ENCODE measurements at regions not wholly inside any gene's neighbourhood (a gene's known extent, or its start where the extent isn't known, plus 50 kb on each side); places are given as distances from the start of the nearest gene placed in this dataset.

GRCh38 chr11:134517621-134518293, 105.7 kb upstream of the B3GAT1 start:
- Histone ChIP-seq H3K4me3 (ENCODE audit: extremely low read depth in 1 of 4, insufficient read depth in 2 of 4, low read depth in 3 of 4, low read length in 4 of 4) (no peak overlapping the region), H3K4me2 (ENCODE audit: insufficient read depth in 1 of 2, low read depth in 2 of 2, low read length in 2 of 2) (no peak overlapping the region), H3K27ac (ENCODE audit: low read depth, low read length) (no peak overlapping the region), H3K23me2 (ENCODE audit: low read depth, low read length) (peaks cover 4% of the 10 kb centered on the region; the same call in 1 of the 2 replicates), H2BK15ac (ENCODE audit: low read length) (no peak overlapping the region), H3K4me1 (replicated peaks in 1 of 4; ENCODE audit: control insufficient read depth in 3 of 4, insufficient read depth in 4 of 4, low read length in 3 of 4) (peaks cover 0 to 3% (median 0%) of the 10 kb centered on the region in 4 experiments; a peak in 2 of 7 replicates), H2BK5ac (ENCODE audit: low read depth, low read length) (no peak overlapping the region), H4K20me1 (replicated peaks in 1 of 2; ENCODE audit: control insufficient read depth in 1 of 2, insufficient read depth in 2 of 2, low read length in 2 of 2) (peaks cover 0 to 5% of the 10 kb centered on the region in 2 experiments), H3K14ac (ENCODE audit: insufficient read length) (no peak overlapping the region), H3K4ac (replicated peaks; ENCODE audit: insufficient read length, low read depth, low read length) (no peak overlapping the region), H2BK120ac (replicated peaks; ENCODE audit: low read depth, low read length) (no peak overlapping the region), H3K18ac (ENCODE audit: extremely low read depth, low read length) (no peak overlapping the region), H3K9ac (replicated peaks in 1 of 4; ENCODE audit: extremely low read depth in 1 of 4, low read depth in 3 of 4, low read length in 3 of 4) (no peak overlapping the region), H3K79me1 (ENCODE audit: low read depth, low read length) (no peaks in the 10 kb centered on the region), H2AK5ac (ENCODE audit: low read depth, low read length) (no peak overlapping the region), H4K91ac (replicated peaks; ENCODE audit: insufficient read length, low read length) (no peak overlapping the region), H3K56ac (replicated peaks; ENCODE audit: insufficient read length, low read depth, low read length) (no peak overlapping the region), H3K27me3 (replicated peaks in 1 of 4; ENCODE audit: control insufficient read depth in 3 of 4, extremely low read depth in 1 of 4, insufficient read depth in 3 of 4, low read length in 3 of 4) (peaks cover 0 to 6% (median 0%) of the 10 kb centered on the region in 4 experiments; a peak in 2 of 7 replicates), H3K23ac (ENCODE audit: insufficient read length) (no peak overlapping the region), H4K8ac (ENCODE audit: extremely low read depth, insufficient read depth, low read length) (no peak overlapping the region), H2BK20ac (ENCODE audit: low read length) (no peak overlapping the region), H3K79me2 (ENCODE audit: control insufficient read depth in 1 of 2, insufficient read depth in 2 of 2, low read length in 2 of 2) (no peaks in the 10 kb centered on the region), H2BK12ac (ENCODE audit: low read depth, low read length) (no peak overlapping the region), H4K5ac (ENCODE audit: insufficient read length, low read depth, low read length) (no peak overlapping the region), H3K9me3 (ENCODE audit: insufficient read depth in 2 of 2, low read depth in 1 of 2, low read length in 1 of 2) (no peaks in the 10 kb centered on the region), H3K36me3 (ENCODE audit: control insufficient read depth in 2 of 4, insufficient read depth in 4 of 4, low read length in 3 of 4) (no peaks in the 10 kb centered on the region), H2AFZ (ENCODE audit: low read length) (no peak overlapping the region)
- 93% methylated on average over 14 of the region's 14 CpGs; no CpG with 5 or more reads in 1 of the 2 experiments for WGBS, 2 experiments (ENCODE audit: extremely low coverage in 1 of 2, insufficient coverage in 1 of 2, insufficient read length in 1 of 2, insufficient replicate concordance in 2 of 2, low coverage in 1 of 2, low lambda C conversion rate in 2 of 2, missing lambda C conversion rate in 1 of 2)
- no peak for DNase-seq (ENCODE audit: low read depth in 1 of 2, low spot score in 2 of 2)
- ChIA-PET CTCF (ENCODE audit: partially characterized antibody) (interaction anchor here (1.4 kb wide), 2 partner anchors 21 to 350 kb away, joined by 3 read pairs; no protein-coding TSS in a partner anchor), POLR2A (ENCODE audit: partially characterized antibody) (no interaction called here)
- no peak for FAIRE-seq
- no peak for TF ChIP-seq SP2 (IDR thresholded peaks at IDR 0.05; ENCODE audit: low read length)
- no peak for TF ChIP-seq SP1 (IDR thresholded peaks at IDR 0.05; ENCODE audit: low read depth, low read length)
- TF ChIP-seq FOSL1 (IDR thresholded peaks at IDR 0.05; ENCODE audit: insufficient read depth, low read depth, low read length) = no peak
- TF ChIP-seq ZNF274 (IDR thresholded peaks at IDR 0.05; ENCODE audit: borderline replicate concordance, extremely low read depth, low read length) = no peak
- TF ChIP-seq TEAD4 (IDR thresholded peaks at IDR 0.05; ENCODE audit: low read depth, low read length) = no peak
- no peak for TF ChIP-seq YY1 (IDR thresholded peaks at IDR 0.05; ENCODE audit: low read depth, low read length)
- no peak for TF ChIP-seq RXRA (IDR thresholded peaks at IDR 0.05; ENCODE audit: insufficient read depth, low read depth, low read length)
- no peak for TF ChIP-seq HDAC6 (IDR thresholded peaks at IDR 0.05; ENCODE audit: low read depth, low read length)
- no peak for TF ChIP-seq KDM1A (IDR thresholded peaks at IDR 0.05; ENCODE audit: borderline replicate concordance, low read length)
- TF ChIP-seq ASH2L (IDR thresholded peaks at IDR 0.05; ENCODE audit: low read length) = no peak
- TF ChIP-seq KDM5A (IDR thresholded peaks at IDR 0.05; ENCODE audit: low read length) = no peak
- no peak for TF ChIP-seq NRF1 (IDR thresholded peaks at IDR 0.05; ENCODE audit: low read depth, low read length)
- TF ChIP-seq RNF2 (IDR thresholded peaks at IDR 0.05; ENCODE audit: borderline replicate concordance, low read depth, low read length, missing control alignments, poor library complexity, severe bottlenecking) = no peak
- TF ChIP-seq SUZ12 (IDR thresholded peaks at IDR 0.05; ENCODE audit: low read length) = no peak
